ENCODE measurements at regions not wholly inside any gene's neighbourhood (a gene's known extent, or its start where the extent isn't known, plus 50 kb on each side); places are given as distances from the start of the nearest gene placed in this dataset.

DNA sequence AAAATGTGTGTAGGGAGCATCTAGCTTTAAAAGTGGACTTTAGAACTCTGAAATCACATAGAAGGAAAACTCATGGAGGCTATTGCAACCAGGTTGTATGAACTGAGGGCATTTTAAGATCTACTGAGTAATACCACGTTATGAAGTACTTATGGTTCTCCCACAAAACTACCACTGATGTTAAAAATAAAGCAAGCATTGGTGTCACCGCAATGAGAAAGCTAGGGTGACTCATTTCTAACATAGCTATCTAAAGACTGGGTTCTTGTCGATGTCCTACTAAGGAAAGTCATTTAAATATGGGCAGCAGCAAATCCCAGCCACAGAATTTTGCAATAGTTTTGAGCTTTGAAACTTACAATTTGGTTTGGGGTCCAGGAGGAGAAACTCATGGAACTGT is 584.8 kb downstream of the DIPK2A start:
- peaks cover 4% of the 10 kb centered on the region for H3K9me3 Mint-ChIP-seq
- H3K4me3 Mint-ChIP-seq = no peak overlapping the region
- DNase-seq (ENCODE audit: extremely low spot score, unreplicated experiment) = no peak
- TF ChIP-seq, protein P1, sequence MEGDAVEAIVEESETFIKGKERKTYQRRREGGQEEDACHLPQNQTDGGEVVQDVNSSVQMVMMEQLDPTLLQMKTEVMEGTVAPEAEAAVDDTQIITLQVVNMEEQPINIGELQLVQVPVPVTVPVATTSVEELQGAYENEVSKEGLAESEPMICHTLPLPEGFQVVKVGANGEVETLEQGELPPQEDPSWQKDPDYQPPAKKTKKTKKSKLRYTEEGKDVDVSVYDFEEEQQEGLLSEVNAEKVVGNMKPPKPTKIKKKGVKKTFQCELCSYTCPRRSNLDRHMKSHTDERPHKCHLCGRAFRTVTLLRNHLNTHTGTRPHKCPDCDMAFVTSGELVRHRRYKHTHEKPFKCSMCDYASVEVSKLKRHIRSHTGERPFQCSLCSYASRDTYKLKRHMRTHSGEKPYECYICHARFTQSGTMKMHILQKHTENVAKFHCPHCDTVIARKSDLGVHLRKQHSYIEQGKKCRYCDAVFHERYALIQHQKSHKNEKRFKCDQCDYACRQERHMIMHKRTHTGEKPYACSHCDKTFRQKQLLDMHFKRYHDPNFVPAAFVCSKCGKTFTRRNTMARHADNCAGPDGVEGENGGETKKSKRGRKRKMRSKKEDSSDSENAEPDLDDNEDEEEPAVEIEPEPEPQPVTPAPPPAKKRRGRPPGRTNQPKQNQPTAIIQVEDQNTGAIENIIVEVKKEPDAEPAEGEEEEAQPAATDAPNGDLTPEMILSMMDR (conservative IDR thresholded peaks at IDR 0.05) = no peak
- no peak overlapping the region for H3K27ac Mint-ChIP-seq
- no peaks in the 10 kb centered on the region for H3K27me3 Mint-ChIP-seq
- no peaks in the 10 kb centered on the region for H3K36me3 Mint-ChIP-seq
- peaks cover 8% of the 10 kb centered on the region for H3K4me1 Mint-ChIP-seq (ENCODE audit: unreplicated experiment)

DNA sequence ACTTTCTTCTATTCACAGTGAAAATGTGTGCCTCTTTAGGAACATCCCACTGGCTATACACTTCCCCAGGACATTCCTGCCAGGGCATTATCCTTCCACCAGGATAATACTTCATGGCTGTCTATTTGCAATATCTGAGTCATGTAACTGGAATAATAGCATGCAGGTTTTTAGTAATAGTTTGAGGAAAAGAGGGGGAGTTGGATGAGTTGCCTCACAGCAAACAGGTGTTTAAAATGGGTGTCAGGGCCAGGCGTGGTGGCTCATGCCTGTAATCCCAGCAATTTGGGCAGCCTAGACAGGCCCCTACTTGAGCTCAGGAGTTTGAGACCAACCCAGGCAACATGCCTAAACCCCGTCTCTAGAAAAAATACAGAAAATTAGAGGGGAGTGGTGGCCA is 585.9 kb downstream of the DIPK2A start:
- TF ChIP-seq, protein P1 (conservative IDR thresholded peaks at IDR 0.05) = no peak
- Mint-ChIP-seq H3K27me3 (no peaks in the 10 kb centered on the region), H3K4me1 (ENCODE audit: unreplicated experiment) (peaks cover 8% of the 10 kb centered on the region), H3K4me3 (no peak overlapping the region), H3K9me3 (peaks cover 4% of the 10 kb centered on the region), H3K27ac (no peak overlapping the region), H3K36me3 (no peaks in the 10 kb centered on the region)
- DNase-seq (ENCODE audit: extremely low spot score, unreplicated experiment) = no peak

- TF ChIP-seq, protein P1 (conservative IDR thresholded peaks at IDR 0.05) = no peak
- Mint-ChIP-seq H3K27me3 (no peaks in the 10 kb centered on the region), H3K27ac (no peak overlapping the region), H3K9me3 (peaks cover 4% of the 10 kb centered on the region), H3K36me3 (no peaks in the 10 kb centered on the region), H3K4me3 (no peak overlapping the region), H3K4me1 (ENCODE audit: unreplicated experiment) (peaks cover 3% of the 10 kb centered on the region)
- no peak for DNase-seq (ENCODE audit: extremely low spot score, unreplicated experiment)
These were observed 592.4 kb downstream of the DIPK2A start for GRCh38 chr3:144564011-144564410.

- Mint-ChIP-seq H3K4me3 (no peak overlapping the region), H3K36me3 (no peaks in the 10 kb centered on the region), H3K9me3 (no peaks in the 10 kb centered on the region), H3K4me1 (ENCODE audit: unreplicated experiment) (no peaks in the 10 kb centered on the region), H3K27ac (no peak overlapping the region), H3K27me3 (no peaks in the 10 kb centered on the region)
- DNase-seq (ENCODE audit: extremely low spot score, unreplicated experiment) = no peak
- TF ChIP-seq, protein P1 (conservative IDR thresholded peaks at IDR 0.05) = no peak
These were observed 594.7 kb downstream of the DIPK2A start for GRCh38 chr3:144566320-144566719.

DNA sequence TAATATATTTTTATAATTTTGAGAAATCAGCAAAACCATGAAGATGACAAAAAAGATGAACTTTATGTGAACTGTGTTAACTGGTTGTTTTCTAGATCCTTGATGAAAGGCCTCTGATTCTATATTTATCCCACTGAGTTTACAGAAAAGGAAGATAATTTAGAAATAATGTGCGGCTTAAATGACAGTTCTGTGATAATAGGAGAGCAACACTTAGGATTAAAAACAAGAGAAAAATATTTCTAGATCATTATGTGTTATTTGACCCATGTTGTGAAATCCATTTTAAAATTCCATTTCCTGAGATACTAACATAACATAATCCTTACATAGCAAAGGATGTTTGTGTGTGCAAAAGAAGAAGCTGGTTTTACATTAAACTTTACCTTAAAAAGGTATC is 598.0 kb downstream of the DIPK2A start:
- no peaks in the 10 kb centered on the region for H3K27me3 Mint-ChIP-seq

More for the DNA sequence above, 598.0 kb downstream of the DIPK2A start:
- no peaks in the 10 kb centered on the region for H3K9me3 Mint-ChIP-seq
- TF ChIP-seq, protein P1 (conservative IDR thresholded peaks at IDR 0.05) = no peak
- no peak overlapping the region for H3K4me3 Mint-ChIP-seq
- no peak for DNase-seq (ENCODE audit: extremely low spot score, unreplicated experiment)
- H3K36me3 Mint-ChIP-seq = no peaks in the 10 kb centered on the region
- no peak overlapping the region for H3K27ac Mint-ChIP-seq
- H3K4me1 Mint-ChIP-seq (ENCODE audit: unreplicated experiment) = no peaks in the 10 kb centered on the region
